Gastroesophageal sphincter (tissue), 3 donors: ENCODE measurements at regions not wholly inside any gene's neighbourhood (a gene's known extent, or its start where the extent isn't known, plus 50 kb on each side); places are given as distances from the start of the nearest gene placed in this dataset.

ENCODE experiments used
- CTCF ChIP-seq, 4 experiments: fragments of 200-600 bp in 2 of 4; fragments of 450-650 bp in 2 of 4; sonication (generic) in 1 of 4; IDR thresholded peaks; one replicate each; pipeline ENCODE4 v1.5.1; 2017 to 2019; ENCODE audit warnings: antibody characterized with exemption in 4 of 4, mild to moderate bottlenecking in 2 of 4, moderate library complexity in 2 of 4
- EP300 ChIP-seq: sonication (generic); formaldehyde crosslinking; IDR thresholded peaks from one replicate; pipeline ENCODE4 v1.6.1; 2017; ENCODE audit warnings: antibody characterized with exemption, mild to moderate bottlenecking
- POLR2A ChIP-seq, 2 donors: fragments of 450-650 bp; IDR thresholded peaks; one replicate each; pipeline ENCODE4 v1.6.1; 2017; ENCODE audit warnings: antibody characterized with exemption in 2 of 2, mild to moderate bottlenecking in 2 of 2, moderate library complexity in 1 of 2
- POLR2AphosphoS5 ChIP-seq: sonication (generic); formaldehyde crosslinking; IDR thresholded peaks from one replicate; pipeline ENCODE4 v1.6.1; 2017; ENCODE audit warnings: antibody characterized with exemption

- no peak for TF ChIP-seq EP300
- TF ChIP-seq POLR2A (IDR thresholded peaks at IDR 0.05), result no peak
- TF ChIP-seq CTCF (IDR thresholded peaks at IDR 0.05), result no peak
- no peak for TF ChIP-seq POLR2AphosphoS5
These were observed 213.7 kb upstream of the ARL4C start for GRCh38 chr2:234710587-234710986.
